VCaP (cell line): ENCODE measurements at regions not wholly inside any gene's neighbourhood (a gene's known extent, or its start where the extent isn't known, plus 50 kb on each side); places are given as distances from the start of the nearest gene placed in this dataset.
"Not testable (repeated sequence)": the region's sequence is repeated elsewhere in the genome, so short reads cannot be mapped to it uniquely, and the experiment has no call there.

Source experiments
- H3K27ac ChIP-seq: fragments of 450-650 bp; 2 replicates; pipeline ENCODE4 v1.5.1; 2017
- TF ChIP-seq, protein P1 (sequence below): fragments of 450-650 bp; conservative IDR thresholded peaks from 2 replicates; pipeline ENCODE4 v1.5.1; 2017; ENCODE audit warnings: mild to moderate bottlenecking, moderate library complexity

GRCh38 chr21:27034796-27035195, 67.9 kb upstream of the ADAMTS5 start:
- TF ChIP-seq, protein P1, sequence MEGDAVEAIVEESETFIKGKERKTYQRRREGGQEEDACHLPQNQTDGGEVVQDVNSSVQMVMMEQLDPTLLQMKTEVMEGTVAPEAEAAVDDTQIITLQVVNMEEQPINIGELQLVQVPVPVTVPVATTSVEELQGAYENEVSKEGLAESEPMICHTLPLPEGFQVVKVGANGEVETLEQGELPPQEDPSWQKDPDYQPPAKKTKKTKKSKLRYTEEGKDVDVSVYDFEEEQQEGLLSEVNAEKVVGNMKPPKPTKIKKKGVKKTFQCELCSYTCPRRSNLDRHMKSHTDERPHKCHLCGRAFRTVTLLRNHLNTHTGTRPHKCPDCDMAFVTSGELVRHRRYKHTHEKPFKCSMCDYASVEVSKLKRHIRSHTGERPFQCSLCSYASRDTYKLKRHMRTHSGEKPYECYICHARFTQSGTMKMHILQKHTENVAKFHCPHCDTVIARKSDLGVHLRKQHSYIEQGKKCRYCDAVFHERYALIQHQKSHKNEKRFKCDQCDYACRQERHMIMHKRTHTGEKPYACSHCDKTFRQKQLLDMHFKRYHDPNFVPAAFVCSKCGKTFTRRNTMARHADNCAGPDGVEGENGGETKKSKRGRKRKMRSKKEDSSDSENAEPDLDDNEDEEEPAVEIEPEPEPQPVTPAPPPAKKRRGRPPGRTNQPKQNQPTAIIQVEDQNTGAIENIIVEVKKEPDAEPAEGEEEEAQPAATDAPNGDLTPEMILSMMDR = no peak
- H3K27ac ChIP-seq = no peak overlapping the region

DNA sequence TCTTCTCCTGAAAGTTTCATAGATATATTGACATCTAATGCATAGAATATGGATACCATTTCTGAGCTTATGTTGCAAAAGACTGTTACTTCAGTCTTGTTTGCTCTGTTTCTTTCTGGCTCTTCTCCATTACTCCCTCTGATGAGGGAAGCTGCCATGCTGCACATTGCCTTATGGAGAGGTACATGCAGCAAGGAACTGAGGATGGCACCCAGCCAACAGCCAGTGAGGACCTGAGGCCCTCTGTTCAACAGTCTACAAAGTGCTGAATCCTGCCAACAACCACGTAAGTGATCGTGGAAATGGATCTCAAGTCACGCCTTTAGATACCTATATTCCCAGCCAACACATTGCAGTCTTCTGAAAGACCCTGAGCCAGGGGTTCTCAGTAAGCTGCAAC, 66.6 kb upstream of the ADAMTS5 start:
- no peak overlapping the region for H3K27ac ChIP-seq

DNA sequence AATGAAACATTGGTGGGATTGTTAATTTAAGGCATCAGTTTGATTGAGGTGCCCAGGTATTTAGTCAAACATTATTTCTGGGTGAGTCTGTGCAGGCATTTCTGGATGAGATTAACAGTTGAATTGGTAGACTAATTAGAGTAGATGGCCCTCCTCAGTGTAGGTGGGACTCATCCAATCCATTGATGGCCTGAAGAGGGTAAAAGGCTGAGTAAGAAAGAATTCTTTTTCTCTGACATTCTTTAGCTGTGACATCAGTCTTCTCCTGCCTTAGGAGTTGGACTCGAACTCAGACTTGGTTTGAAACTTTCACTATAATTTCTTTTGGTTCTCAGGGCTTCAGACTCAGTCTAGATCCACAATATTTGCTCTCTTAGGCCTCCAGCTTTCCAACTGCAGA, 59.6 kb upstream of the ADAMTS5 start:
- TF ChIP-seq, protein P1 = no peak
- no peak overlapping the region for H3K27ac ChIP-seq

More for the DNA sequence above, 66.6 kb upstream of the ADAMTS5 start:
- TF ChIP-seq, protein P1 = no peak

- not testable (repeated sequence) for H3K27ac ChIP-seq
These were observed 58.8 kb upstream of the ADAMTS5 start for GRCh38 chr21:27025708-27026107.

DNA sequence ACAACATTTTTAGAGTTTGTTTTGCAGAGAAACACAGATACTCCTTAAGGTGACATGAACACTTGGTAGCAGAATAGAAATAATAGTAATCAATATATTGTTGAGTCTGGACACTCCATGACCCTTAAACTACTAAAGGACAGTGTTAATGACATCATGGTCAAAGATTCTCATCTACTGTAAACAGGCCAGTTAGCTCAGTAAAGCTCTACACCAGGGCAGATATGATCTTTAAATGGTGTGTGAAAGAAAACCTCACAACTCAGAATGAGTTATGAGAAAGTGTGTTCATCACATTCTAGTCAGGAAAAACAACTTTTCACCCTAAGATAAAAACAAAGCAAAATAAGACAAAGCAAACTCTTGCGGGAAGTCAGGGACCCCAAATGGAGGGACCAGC, 58.1 kb upstream of the ADAMTS5 start:
- no peak overlapping the region for H3K27ac ChIP-seq
- TF ChIP-seq, protein P1 = no peak

- TF ChIP-seq, protein P1 = no peak
These were observed 57.4 kb upstream of the ADAMTS5 start for GRCh38 chr21:27024301-27024700.

GRCh38 chr21:27023186-27023585, 56.3 kb upstream of the ADAMTS5 start:
- TF ChIP-seq, protein P1 = no peak
- H3K27ac ChIP-seq = no peak overlapping the region

More at GRCh38 chr21:27024301-27024700, 57.4 kb upstream of the ADAMTS5 start:
- H3K27ac ChIP-seq = no peak overlapping the region

GRCh38 chr21:27021801-27022200, 54.9 kb upstream of the ADAMTS5 start:
- TF ChIP-seq, protein P1 = no peak
- no peak overlapping the region for H3K27ac ChIP-seq
